SK-N-SH (cell line): ENCODE measurements at regions not wholly inside any gene's neighbourhood (a gene's known extent, or its start where the extent isn't known, plus 50 kb on each side); places are given as distances from the start of the nearest gene placed in this dataset.

Experiments used
- CTCF ChIA-PET: fragments of 300-600, 350-600 bp; formaldehyde crosslinking; extraction: SDS; loops from one replicate; lab custom pipeline; 2021; lab: Yijun Ruan, JAX
- POLR2A ChIA-PET: fragments of 350-600 bp; sonication (Branson Sonifier 250); formaldehyde crosslinking; extraction: SDS; loops from one replicate; lab custom pipeline; 2020; ENCODE audit warnings: antibody characterized with exemption, inconsistent platforms; lab: Yijun Ruan, JAX
- DNase-seq: peaks from one replicate; pipeline ENCODE4 v3.0.0; 2012
- H2AFZ ChIP-seq: fragments of 200-600 bp; sonication (generic); 2 replicates; pipeline ENCODE4 v1.8.1; 2016; ENCODE audit warnings: antibody characterized with exemption, mild to moderate bottlenecking, low read depth
- H3F3A ChIP-seq: fragments of 200-600 bp; sonication (generic); replicated peaks from 2 replicates; pipeline ENCODE3; 2016; ENCODE audit warnings: antibody characterized with exemption, mild to moderate bottlenecking; ENCODE audit not compliant: insufficient read depth
- H3K27ac ChIP-seq, 2 experiments: fragments of 200-500 bp in 1 of 2; fragments of 200-600 bp in 1 of 2; sonication (Bioruptor generic) in 1 of 2; sonication (generic), shearing (Covaris generic) in 1 of 2; 2 replicates each; pipeline versions ENCODE4 v1.5.1 to v1.6.1; 2014 to 2016; ENCODE audit warnings: low read depth in 2 of 2, inconsistent platforms in 1 of 2, low read length in 1 of 2, mild to moderate bottlenecking in 1 of 2, mixed read lengths in 1 of 2
- H3K27me3 ChIP-seq: fragments of 200-600 bp; sonication (generic), shearing (Covaris generic); 2 replicates; pipeline ENCODE4 v1.6.1; 2016; ENCODE audit warnings: mixed run types; ENCODE audit not compliant: insufficient read depth
- H3K36me3 ChIP-seq, 2 experiments: fragments of 200-500 bp in 1 of 2; fragments of 200-600 bp in 1 of 2; sonication (Bioruptor generic) in 1 of 2; sonication (generic) in 1 of 2; replicated peaks in 1 of 2; 2 replicates each; pipeline versions ENCODE3 to v1.5.1; 2014 to 2016; ENCODE audit warnings: low read length in 1 of 2, mild to moderate bottlenecking in 1 of 2; ENCODE audit not compliant: insufficient read depth in 2 of 2, control insufficient read depth in 1 of 2
- H3K4me1 ChIP-seq, 2 experiments: fragments of 200-500 bp in 1 of 2; fragments of 200-600 bp in 1 of 2; sonication (Bioruptor generic) in 1 of 2; sonication (generic), shearing (Covaris generic) in 1 of 2; 2 replicates each; pipeline versions ENCODE4 v1.5.1 to v1.6.1; 2014 to 2016; ENCODE audit warnings: low read depth in 1 of 2, low read length in 1 of 2, mixed run types in 1 of 2; ENCODE audit not compliant: insufficient read depth in 2 of 2, control insufficient read depth in 1 of 2
- H3K4me2 ChIP-seq: fragments of 200-600 bp; sonication (generic), shearing (Covaris generic); 2 replicates; pipeline ENCODE4 v1.6.1; 2017; ENCODE audit warnings: mixed run types
- H3K4me3 ChIP-seq, 2 experiments: fragments of 200-500 bp in 1 of 2; fragments of 200-600 bp in 1 of 2; sonication (Bioruptor generic) in 1 of 2; sonication (generic), shearing (Covaris generic) in 1 of 2; 2 replicates each; pipeline versions ENCODE4 v1.5.1 to v1.8.1; 2014 to 2016; ENCODE audit warnings: low read depth in 2 of 2, inconsistent platforms in 1 of 2, low read length in 1 of 2, mild to moderate bottlenecking in 1 of 2, mixed read lengths in 1 of 2, moderate library complexity in 1 of 2
- H3K79me2 ChIP-seq: fragments of 200-600 bp; sonication (generic); 2 replicates; pipeline ENCODE4 v1.8.1; 2017; ENCODE audit warnings: mild to moderate bottlenecking; ENCODE audit not compliant: insufficient read depth
- H3K9ac ChIP-seq: fragments of 200-600 bp; sonication (generic); 2 replicates; pipeline ENCODE4 v1.6.1; 2017; ENCODE audit warnings: mixed run types
- H3K9me2 ChIP-seq: fragments of 200-600 bp; sonication (generic); 2 replicates; pipeline ENCODE4 v1.6.1; 2017; ENCODE audit warnings: mixed run types
- H3K9me3 ChIP-seq: fragments of 200-600 bp; sonication (generic); 2 replicates; pipeline ENCODE4 v1.6.1; 2017; ENCODE audit warnings: mixed run types, mild to moderate bottlenecking, moderate library complexity
- H4K20me1 ChIP-seq: fragments of 200-600 bp; sonication (generic); 2 replicates; pipeline ENCODE4 v1.6.1; 2017; ENCODE audit warnings: mild to moderate bottlenecking, mixed run types; ENCODE audit not compliant: insufficient read depth
- CHD2 ChIP-seq: fragments of 150-350 bp; IDR thresholded peaks from 2 replicates; pipeline ENCODE4 v1.6.1; 2018; ENCODE audit warnings: low read length; ENCODE audit not compliant: partially characterized antibody
- CTCF ChIP-seq: fragments of 200-600 bp; sonication (generic); IDR thresholded peaks from 2 replicates; pipeline ENCODE4 v1.6.1; 2017; ENCODE audit warnings: antibody characterized with exemption, mild to moderate bottlenecking, moderate library complexity
- ELF1 ChIP-seq: IDR thresholded peaks from 2 replicates; pipeline ENCODE4 v1.4.0; 2012
- EZH2phosphoT487 ChIP-seq: fragments of 200-600 bp; sonication (generic); IDR thresholded peaks from 2 replicates; pipeline ENCODE4 v1.6.1; 2017; ENCODE audit warnings: low read depth, mixed run types, mild to moderate bottlenecking, antibody characterized with exemption, moderate library complexity, borderline replicate concordance
- FOSL2 ChIP-seq: IDR thresholded peaks from 2 replicates; pipeline ENCODE4 v1.4.0; 2012; ENCODE audit warnings: low read depth, mild to moderate bottlenecking, moderate library complexity, borderline replicate concordance
- FOXJ3 ChIP-seq: sonication (generic); formaldehyde crosslinking; IDR thresholded peaks from 2 replicates; pipeline ENCODE4 v1.5.1; 2020; ENCODE audit warnings: mild to moderate bottlenecking, missing genetic modification reagents
- GABPA ChIP-seq: IDR thresholded peaks from 2 replicates; pipeline ENCODE4 v1.4.0; 2012; ENCODE audit warnings: low read depth, mild to moderate bottlenecking
- GATA2 ChIP-seq: sonication (generic); formaldehyde crosslinking; IDR thresholded peaks from 2 replicates; pipeline ENCODE4 v1.5.0; 2020; ENCODE audit warnings: mild to moderate bottlenecking, missing genetic modification reagents
- IRF3 ChIP-seq: fragments of 150-350 bp; IDR thresholded peaks from 2 replicates; pipeline ENCODE4 v1.6.1; 2016; ENCODE audit warnings: mild to moderate bottlenecking, low read depth, low read length
- MAX ChIP-seq: IDR thresholded peaks from 2 replicates; pipeline ENCODE4 v1.4.0; 2012; ENCODE audit warnings: low read depth
- NRF1 ChIP-seq: IDR thresholded peaks from 2 replicates; pipeline ENCODE4 v1.6.1; 2012; ENCODE audit warnings: low read depth, mild to moderate bottlenecking, low read length
- RCOR1 ChIP-seq: fragments of 150-350 bp; IDR thresholded peaks from 2 replicates; pipeline ENCODE4 v1.6.1; 2017; ENCODE audit warnings: antibody characterized with exemption, low read length
- REST ChIP-seq: IDR thresholded peaks from 2 replicates; pipeline ENCODE4 v1.6.1; 2012; ENCODE audit warnings: mild to moderate bottlenecking, low read depth, low read length, moderate library complexity
- RFX5 ChIP-seq: IDR thresholded peaks from 2 replicates; pipeline ENCODE4 v1.6.1; 2012; ENCODE audit warnings: mild to moderate bottlenecking, improper control_type of control experiment, low read length
- RXRA ChIP-seq: IDR thresholded peaks from 2 replicates; pipeline ENCODE4 v1.4.0; 2012; ENCODE audit warnings: low read depth, mild to moderate bottlenecking, borderline replicate concordance
- SMC3 ChIP-seq: IDR thresholded peaks from 2 replicates; pipeline ENCODE4 v1.6.1; 2012; ENCODE audit warnings: low read depth, low read length, improper control_type of control experiment
- TAF1 ChIP-seq: IDR thresholded peaks from 2 replicates; pipeline ENCODE4 v1.6.1; 2012; ENCODE audit warnings: low read depth, mild to moderate bottlenecking, low read length, moderate library complexity, borderline replicate concordance
- USF2 ChIP-seq: fragments of 150-350 bp; IDR thresholded peaks from 2 replicates; pipeline ENCODE4 v1.6.1; 2017; ENCODE audit warnings: antibody characterized with exemption, low read length, low read depth, borderline replicate concordance
- ZBTB33 ChIP-seq: IDR thresholded peaks from 2 replicates; pipeline ENCODE4 v1.4.0; 2012; ENCODE audit warnings: low read depth, borderline replicate concordance
- WGBS: methylation state at CpG from one replicate; pipeline ENCODE4 v1.1.6; 2017; ENCODE audit warnings: low lambda C conversion rate; 5-methylcytosine and 5-hydroxymethylcytosine counted together

GRCh38 chr5:167984951-167985350, 306.5 kb upstream of the WWC1 start:
- no peak overlapping the region for H3K27ac ChIP-seq
- no peak for DNase-seq
- no peaks in the 10 kb centered on the region for H4K20me1 ChIP-seq
- H3K9ac ChIP-seq, result no peak overlapping the region
- no peaks in the 10 kb centered on the region for H3K9me2 ChIP-seq
- 65% methylated on average over 1 of the region's 1 CpG for WGBS
- H3K4me2 ChIP-seq, result no peak overlapping the region
- H3K9me3 ChIP-seq, result no peaks in the 10 kb centered on the region
- H3K27me3 ChIP-seq, result no peaks in the 10 kb centered on the region
- TF ChIP-seq MAX (no peak), NRF1 (no peak), IRF3 (no peak), FOXJ3 (no peak), SMC3 (no peak), CHD2 (no peak), RFX5 (no peak), EZH2phosphoT487 (no peak), GATA2 (CRISPR knock-in tag) (no peak), ELF1 (no peak), RXRA (no peak), REST (no peak)
- TF ChIP-seq, all 33 proteins: peak for 0
- Histone ChIP-seq H3K36me3 (no peaks in the 10 kb centered on the region), H3K4me3 (no peak overlapping the region), H3F3A (no peaks in the 10 kb centered on the region), H3K79me2 (no peaks in the 10 kb centered on the region), H3K4me1 (no peaks in the 10 kb centered on the region; a peak in 1 of 4 replicates), H2AFZ (no peak overlapping the region)
- CTCF ChIA-PET, result no interaction called here
- POLR2A ChIA-PET, result no interaction called here

- Histone ChIP-seq H3K4me1 (no peaks in the 10 kb centered on the region; a peak in 1 of 4 replicates), H3K27ac (no peak overlapping the region), H3K9me3 (no peaks in the 10 kb centered on the region), H3K9me2 (no peaks in the 10 kb centered on the region), H3K36me3 (no peaks in the 10 kb centered on the region), H2AFZ (no peak overlapping the region), H3K9ac (no peak overlapping the region), H3K79me2 (no peaks in the 10 kb centered on the region), H4K20me1 (no peaks in the 10 kb centered on the region), H3K27me3 (no peaks in the 10 kb centered on the region), H3F3A (no peaks in the 10 kb centered on the region), H3K4me2 (no peak overlapping the region), H3K4me3 (no peak overlapping the region)
- WGBS, result 55% methylated on average over 8 of the region's 8 CpGs
- POLR2A ChIA-PET, result no interaction called here
- CTCF ChIA-PET, result no interaction called here
- DNase-seq, result no peak
- TF ChIP-seq USF2 (no peak), GABPA (no peak), CHD2 (no peak), ELF1 (no peak), ZBTB33 (no peak), TAF1 (no peak), CTCF (no peak), FOSL2 (no peak), RCOR1 (no peak)
Measured at GRCh38 chr5:167985373-167985772, 306.1 kb upstream of the WWC1 start.
